IMR-90 (cell line): ENCODE measurements at regions not wholly inside any gene's neighbourhood (a gene's known extent, or its start where the extent isn't known, plus 50 kb on each side); places are given as distances from the start of the nearest gene placed in this dataset.

Experiments
- ATAC-seq: fragments of 200-7000 bp; cut with Tn5 transposase; 2 replicates; pipeline ENCODE4 v1.9.1; 2020; ENCODE audit warnings: low read depth, mild to moderate bottlenecking, moderate library complexity
- BruUV-seq: library from RNA; stranded (reverse); fragments of 400-500 nt; replicated peaks from 2 replicates; lab custom pipeline; 2021; lab: Mats Ljungman, UMichigan
- CTCF ChIA-PET: fragments of 300-600 bp; formaldehyde crosslinking; extraction: SDS; loops from one replicate; lab custom pipeline; 2021; ENCODE audit warnings: antibody characterized with exemption; lab: Yijun Ruan, JAX
- POLR2A ChIA-PET: fragments of 300-600 bp; sonication (Branson Sonifier 250); formaldehyde crosslinking; loops from one replicate; lab custom pipeline; 2022; ENCODE audit warnings: antibody characterized with exemption; ENCODE audit not compliant: unreplicated experiment; lab: Charles Lee
- DNase-seq: peaks from one replicate; pipeline ENCODE4 v3.0.0; 2013
- H2AFZ ChIP-seq: replicated peaks from 2 replicates; pipeline ENCODE3; 2013; ENCODE audit warnings: low read length, mild to moderate bottlenecking; ENCODE audit not compliant: poor library complexity
- H2AK5ac ChIP-seq: 2 replicates; pipeline ENCODE4 v1.6.1; 2013; ENCODE audit warnings: low read depth, low read length, inconsistent platforms
- H2AK9ac ChIP-seq: replicated peaks from 2 replicates; pipeline ENCODE3; 2013; ENCODE audit warnings: mild to moderate bottlenecking, low read depth, low read length, moderate library complexity; ENCODE audit not compliant: poor library complexity
- H2BK120ac ChIP-seq: 2 replicates; pipeline ENCODE4 v1.6.1; 2013; ENCODE audit warnings: low read depth, low read length, inconsistent platforms
- H2BK15ac ChIP-seq: 3 replicates; pipeline ENCODE4 v1.6.1; 2013; ENCODE audit warnings: low read depth, low read length, inconsistent platforms
- H2BK20ac ChIP-seq: 2 replicates; pipeline ENCODE4 v1.6.1; 2013; ENCODE audit warnings: low read depth, mild to moderate bottlenecking, inconsistent platforms, low read length, moderate library complexity
- H2BK5ac ChIP-seq: 2 replicates; pipeline ENCODE4 v1.6.1; 2013; ENCODE audit warnings: mild to moderate bottlenecking, low read depth, low read length, inconsistent platforms; ENCODE audit not compliant: poor library complexity, severe bottlenecking
- H3K14ac ChIP-seq: replicated peaks from 2 replicates; pipeline ENCODE4 v1.6.1; 2013; ENCODE audit warnings: low read depth, low read length, inconsistent platforms
- H3K18ac ChIP-seq: 2 replicates; pipeline ENCODE4 v1.6.1; 2013; ENCODE audit warnings: low read depth, low read length, control low read depth
- H3K23ac ChIP-seq: 2 replicates; pipeline ENCODE4 v1.6.1; 2013; ENCODE audit warnings: low read depth, low read length, inconsistent platforms
- H3K27ac ChIP-seq: 2 replicates; pipeline ENCODE4 v1.5.1; 2013; ENCODE audit warnings: mild to moderate bottlenecking, control low read depth, low read length; ENCODE audit not compliant: insufficient read depth
- H3K27me3 ChIP-seq: 2 replicates; pipeline ENCODE4 v1.6.1; 2013; ENCODE audit warnings: low read length; ENCODE audit not compliant: control insufficient read depth, insufficient read depth
- H3K36me3 ChIP-seq: 2 replicates; pipeline ENCODE4 v1.6.1; 2013; ENCODE audit warnings: low read length, mixed read lengths; ENCODE audit not compliant: control insufficient read depth, insufficient read depth
- H3K4ac ChIP-seq: 2 replicates; pipeline ENCODE4 v1.6.1; 2013; ENCODE audit warnings: low read depth, low read length, inconsistent platforms
- H3K4me1 ChIP-seq: 2 replicates; pipeline ENCODE4 v1.6.1; 2013; ENCODE audit warnings: low read length, mixed read lengths; ENCODE audit not compliant: control insufficient read depth, insufficient read depth
- H3K4me2 ChIP-seq: 2 replicates; pipeline ENCODE4 v1.6.1; 2013; ENCODE audit warnings: low read depth, mild to moderate bottlenecking, control low read depth, low read length, moderate library complexity
- H3K4me3 ChIP-seq: 2 replicates; pipeline ENCODE4 v1.5.1; 2013; ENCODE audit warnings: low read depth, mild to moderate bottlenecking, control low read depth, low read length, moderate library complexity; ENCODE audit not compliant: insufficient read depth
- H3K56ac ChIP-seq: 2 replicates; pipeline ENCODE4 v1.6.1; 2013; ENCODE audit warnings: low read length, inconsistent platforms; ENCODE audit not compliant: insufficient read depth; ENCODE audit errors: extremely low read depth
- H3K79me1 ChIP-seq, 2 experiments: 2 replicates each; pipeline ENCODE4 v1.6.1; 2013; ENCODE audit warnings: low read length in 2 of 2, inconsistent platforms in 1 of 2, low read depth in 1 of 2
- H3K9ac ChIP-seq: 2 replicates; pipeline ENCODE4 v1.6.1; 2013; ENCODE audit warnings: low read depth, low read length, control low read depth
- H3K9me1 ChIP-seq: 2 replicates; pipeline ENCODE4 v1.6.1; 2013; ENCODE audit warnings: low read length, inconsistent platforms; ENCODE audit not compliant: insufficient read depth
- H3K9me3 ChIP-seq: 2 replicates; pipeline ENCODE4 v1.6.1; 2013; ENCODE audit warnings: low read length; ENCODE audit not compliant: control insufficient read depth, insufficient read depth
- H4K20me1 ChIP-seq: 2 replicates; pipeline ENCODE4 v1.6.1; 2013; ENCODE audit warnings: low read length, inconsistent platforms; ENCODE audit not compliant: insufficient read depth
- H4K5ac ChIP-seq: 2 replicates; pipeline ENCODE4 v1.6.1; 2013; ENCODE audit warnings: mild to moderate bottlenecking, low read depth, low read length, control low read depth
- H4K8ac ChIP-seq, 2 experiments: 2 replicates each; pipeline ENCODE4 v1.6.1; 2013; ENCODE audit warnings: low read depth in 2 of 2, low read length in 2 of 2, control low read depth in 1 of 2, inconsistent platforms in 1 of 2
- H4K91ac ChIP-seq: 2 replicates; pipeline ENCODE4 v1.6.1; 2013; ENCODE audit warnings: low read depth, low read length, inconsistent platforms; ENCODE audit not compliant: insufficient read depth
- BHLHE40 ChIP-seq: fragments of 150-350 bp; IDR thresholded peaks from 2 replicates; pipeline ENCODE4 v1.6.1; 2016; ENCODE audit warnings: mild to moderate bottlenecking, low read depth, low read length
- CEBPB ChIP-seq: IDR thresholded peaks from 2 replicates; pipeline ENCODE4 v1.6.1; 2012; ENCODE audit warnings: low read depth, low read length, improper control_type of control experiment
- CHD1 ChIP-seq: IDR thresholded peaks from 2 replicates; pipeline ENCODE4 v1.6.1; 2012; ENCODE audit warnings: low read depth, low read length, improper control_type of control experiment
- CTCF ChIP-seq: conservative IDR thresholded peaks from 2 replicates; pipeline ENCODE4 v1.5.1; 2012; ENCODE audit warnings: mild to moderate bottlenecking, low read depth, low read length, improper control_type of control experiment
- FOS ChIP-seq: fragments of 150-350 bp; IDR thresholded peaks from 2 replicates; pipeline ENCODE4 v1.6.1; 2016; ENCODE audit warnings: low read depth, low read length
- MAFK ChIP-seq: IDR thresholded peaks from 2 replicates; pipeline ENCODE4 v1.6.1; 2012; ENCODE audit warnings: low read depth, low read length, improper control_type of control experiment
- MAZ ChIP-seq: IDR thresholded peaks from 2 replicates; pipeline ENCODE4 v1.6.1; 2012; ENCODE audit warnings: low read depth, mild to moderate bottlenecking, low read length, improper control_type of control experiment, moderate library complexity, borderline replicate concordance
- MXI1 ChIP-seq: IDR thresholded peaks from 2 replicates; pipeline ENCODE4 v1.6.1; 2012; ENCODE audit warnings: low read depth, mild to moderate bottlenecking, low read length, moderate library complexity, borderline replicate concordance
- NFE2L2 ChIP-seq: fragments of 150-350 bp; IDR thresholded peaks from 2 replicates; pipeline ENCODE4 v1.6.1; 2016; ENCODE audit warnings: low read depth, mild to moderate bottlenecking, low read length
- POLR2A ChIP-seq: IDR thresholded peaks from 2 replicates; pipeline ENCODE4 v1.6.1; 2012; ENCODE audit warnings: mild to moderate bottlenecking, low read depth, low read length
- RAD21 ChIP-seq: IDR thresholded peaks from 2 replicates; pipeline ENCODE4 v1.6.1; 2012; ENCODE audit warnings: low read length, improper control_type of control experiment
- RCOR1 ChIP-seq: IDR thresholded peaks from 2 replicates; pipeline ENCODE4 v1.6.1; 2012; ENCODE audit warnings: mild to moderate bottlenecking, low read length, improper control_type of control experiment; ENCODE audit not compliant: insufficient replicate concordance
- RFX5 ChIP-seq: IDR thresholded peaks from 2 replicates; pipeline ENCODE4 v1.8.0; 2012; ENCODE audit warnings: low read depth, mild to moderate bottlenecking, low read length, moderate library complexity
- SMC3 ChIP-seq: fragments of 150-350 bp; IDR thresholded peaks from 2 replicates; pipeline ENCODE4 v1.6.1; 2016; ENCODE audit warnings: low read depth, mild to moderate bottlenecking, antibody characterized with exemption, low read length, moderate library complexity
- USF2 ChIP-seq: fragments of 150-350 bp; IDR thresholded peaks from 2 replicates; pipeline ENCODE4 v1.6.1; 2017; ENCODE audit warnings: mild to moderate bottlenecking, antibody characterized with exemption, low read length, low read depth
- whole genome bisulfite sequencing, 2 experiments: methylation state at CpG; one replicate each; pipeline versions ENCODE4 v1.1.5 to v1.1.7; 2013; ENCODE audit warnings: missing lambda C conversion rate in 2 of 2; ENCODE audit not compliant: insufficient read length in 1 of 2; ENCODE audit errors: extremely low coverage in 2 of 2; 5-methylcytosine and 5-hydroxymethylcytosine counted together
- dilution Hi-C: fragments of 300-500 bp; cut with HindIII; formaldehyde crosslinking; loops from one replicate; pipeline ENCODE4 v1.14.3; 2018; ENCODE audit warnings: low sequenced_read_pairs; ENCODE audit not compliant: unreplicated experiment
- in situ Hi-C: fragments of 300-500 bp; cut with MboI; formaldehyde crosslinking; loops from 3 replicates; pipeline ENCODE4 v1.14.3; 2019; ENCODE audit warnings: low sequenced_read_pairs, inconsistent platforms, mixed read lengths
- intact Hi-C: fragments of 100-400 bp; cut with micrococcal nuclease; formaldehyde crosslinking; loops from 2 replicates; pipeline ENCODE4 v1.10.0; 2022

- H3K56ac ChIP-seq: no peak overlapping the region
- no peak for DNase-seq
- no peak overlapping the region for H3K4me3 ChIP-seq
- in situ Hi-C loops (no loop called here), dilution Hi-C loops (no loop called here), intact Hi-C loops (no loop called here)
- no peaks in the 10 kb centered on the region for H3K9me3 ChIP-seq
- H3K18ac ChIP-seq: no peak overlapping the region
- H4K8ac ChIP-seq: no peak overlapping the region
- H2AK9ac ChIP-seq: no peak overlapping the region
- H2BK15ac ChIP-seq: no peak overlapping the region
- H2BK120ac ChIP-seq: no peak overlapping the region
- no peak overlapping the region for H3K14ac ChIP-seq
- no peak overlapping the region for H2AFZ ChIP-seq
- no peaks in the 10 kb centered on the region for H3K9me1 ChIP-seq
- no TSS peak for BruUV-seq
- 52% methylated on average over 3 of the region's 6 CpGs; no CpG with 5 or more reads in 1 of the 2 experiments for WGBS, 2 experiments
- H4K91ac ChIP-seq: no peak overlapping the region
- no peaks in the 10 kb centered on the region for H3K79me1 ChIP-seq
- H3K27me3 ChIP-seq: no peaks in the 10 kb centered on the region; the same call in 1 of the 2 replicates
- no peak overlapping the region for H2BK5ac ChIP-seq
- CTCF ChIA-PET: no interaction called here
- no peaks in the 10 kb centered on the region for H3K4me1 ChIP-seq
- no peak overlapping the region for H3K4me2 ChIP-seq
- ATAC-seq: no peak
- H4K5ac ChIP-seq: no peak overlapping the region
- TF ChIP-seq POLR2A: no peak
- TF ChIP-seq CEBPB: no peak
- no peak for TF ChIP-seq RFX5
- TF ChIP-seq SMC3: no peak
- TF ChIP-seq RAD21: no peak
- TF ChIP-seq CTCF: no peak
- TF ChIP-seq CHD1: no peak
- no peak for TF ChIP-seq FOS
- no peak for TF ChIP-seq MAFK
- TF ChIP-seq MAZ: no peak
- TF ChIP-seq NFE2L2: no peak
- no peak for TF ChIP-seq RCOR1
- no peak for TF ChIP-seq MXI1
- no peak for TF ChIP-seq USF2
- no peak for TF ChIP-seq BHLHE40
- POLR2A ChIA-PET: no interaction called here
- H3K9ac ChIP-seq: no peak overlapping the region
- no peaks in the 10 kb centered on the region for H3K36me3 ChIP-seq
- no peak overlapping the region for H2AK5ac ChIP-seq
- no peak overlapping the region for H3K23ac ChIP-seq
- H4K20me1 ChIP-seq: no peaks in the 10 kb centered on the region
- no peak overlapping the region for H2BK20ac ChIP-seq
- no peak overlapping the region for H3K27ac ChIP-seq
- H3K4ac ChIP-seq: no peak overlapping the region
Measured at GRCh38 chr2:8054070-8054469, 627.8 kb upstream of the ID2 start.
